ENCODE measurements at regions not wholly inside any gene's neighbourhood (a gene's known extent, or its start where the extent isn't known, plus 50 kb on each side); places are given as distances from the start of the nearest gene placed in this dataset.

DNA sequence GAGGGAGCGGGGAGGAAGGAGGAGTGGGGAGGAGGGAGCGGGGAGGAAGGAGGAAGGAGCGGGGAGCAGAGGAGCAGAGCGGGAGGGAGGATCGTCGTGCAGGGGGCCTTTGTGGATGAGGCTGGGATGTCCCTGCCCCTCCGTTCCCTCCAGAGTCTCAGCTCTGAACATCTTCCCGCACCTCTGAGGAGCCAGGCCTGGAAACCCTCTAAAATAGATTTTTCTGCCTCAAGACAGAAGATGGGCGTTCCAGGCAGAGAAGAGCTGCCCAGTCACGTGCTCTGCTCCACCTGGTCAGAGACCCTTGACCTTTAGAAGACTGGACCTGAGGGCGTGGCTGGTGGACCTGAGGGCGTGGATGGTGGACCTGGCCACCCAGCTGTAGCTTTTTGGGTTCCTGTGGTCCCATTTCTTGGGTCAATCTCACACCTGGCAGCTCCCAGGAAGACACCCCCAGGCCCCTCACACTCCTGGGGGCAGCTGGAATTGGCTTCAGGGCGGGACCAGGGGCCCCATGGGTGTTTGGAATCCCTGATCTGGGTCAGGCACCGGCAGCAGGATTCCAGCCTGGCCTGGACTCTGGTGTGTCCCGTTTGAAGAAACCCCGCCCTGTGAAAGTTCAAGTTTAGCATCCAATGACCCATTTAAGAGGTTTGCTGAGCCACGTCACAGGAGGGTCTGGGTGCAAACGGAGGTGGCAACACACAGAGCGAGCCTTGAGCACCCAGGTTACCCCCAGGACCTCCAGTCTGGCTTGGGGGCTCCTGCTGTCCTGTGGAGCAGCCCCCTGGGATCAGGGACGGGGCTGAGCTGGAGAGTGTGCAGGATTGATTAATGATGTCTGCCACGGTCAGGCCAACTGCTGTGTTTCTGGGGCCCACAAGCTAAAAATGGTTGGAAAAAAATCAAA lies 96.9 kb upstream of the BHLHE23 start:
- Histone ChIP-seq H3K4me1 (ENCODE audit: control insufficient read depth in 1 of 2, insufficient read depth in 2 of 2, low read length in 2 of 2) (no peaks in the 10 kb centered on the region), H3K27ac (ENCODE audit: low read depth in 1 of 2, low read length in 2 of 2) (no peak overlapping the region), H3K36me3 (ENCODE audit: control insufficient read depth in 1 of 2, insufficient read depth in 2 of 2, low read length in 1 of 2) (no peaks in the 10 kb centered on the region), H3K4me3 (ENCODE audit: low read length in 2 of 2) (no peak overlapping the region), H3K27me3 (ENCODE audit: control insufficient read depth in 1 of 2, insufficient read depth in 2 of 2, low read length in 1 of 2) (no peaks in the 10 kb centered on the region), H3K9me3 (ENCODE audit: control insufficient read depth, low read length) (no peaks in the 10 kb centered on the region)
- peak in 1 of 2 donors; percentile 73 for DNase-seq
- intact Hi-C loops (cut with DNase I) = no loop called here
- 69 to 77% methylated on average over 19 to 21 of the region's 21 CpGs for WGBS, 2 donors
- no peak for ATAC-seq (ENCODE audit: low FRiP score)

DNA sequence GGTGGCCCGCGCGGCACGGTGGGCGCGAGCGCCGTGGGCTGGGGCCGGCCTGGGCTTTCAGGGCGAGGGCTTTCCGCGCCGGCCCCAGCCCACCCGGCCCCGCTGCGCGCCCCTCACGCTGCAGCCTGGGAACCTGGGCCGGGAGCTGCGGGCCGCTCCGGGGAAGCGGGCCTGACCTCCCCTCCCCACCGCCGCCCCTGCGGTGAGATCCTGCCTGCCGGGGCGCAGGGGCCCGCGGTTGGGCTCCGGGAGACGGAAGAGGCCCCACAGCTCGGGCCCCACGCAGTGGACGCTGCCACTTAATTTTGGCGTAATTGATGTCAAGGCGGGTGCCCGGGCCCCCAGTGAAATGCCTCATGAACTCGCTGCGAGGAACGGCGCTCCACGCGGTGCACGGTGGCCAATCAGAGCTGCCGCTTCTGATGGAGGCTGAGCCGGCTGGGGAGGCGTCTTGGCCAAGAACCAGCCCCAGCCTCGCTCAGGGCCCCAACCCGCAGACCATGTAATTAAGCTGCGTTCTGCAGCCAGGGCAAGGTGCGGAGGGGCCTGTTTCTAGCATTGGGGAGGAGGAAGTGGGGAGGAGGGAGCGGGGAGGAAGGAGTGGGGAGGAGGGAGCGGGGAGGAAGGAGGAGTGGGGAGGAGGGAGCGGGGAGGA lies 96.1 kb upstream of the BHLHE23 start:
- H3K27ac ChIP-seq (ENCODE audit: low read depth in 1 of 2, low read length in 2 of 2) = no peak overlapping the region
- H3K9me3 ChIP-seq (ENCODE audit: control insufficient read depth, low read length) = no peaks in the 10 kb centered on the region
- WGBS, 2 donors = 4 to 5% methylated on average over 49 to 55 of the region's 55 CpGs
- no peaks in the 10 kb centered on the region for H3K4me1 ChIP-seq (ENCODE audit: control insufficient read depth in 1 of 2, insufficient read depth in 2 of 2, low read length in 2 of 2)
- ATAC-seq (ENCODE audit: low FRiP score) (no peak), DNase-seq (peak; percentile 68 to 80)
- no peaks in the 10 kb centered on the region for H3K27me3 ChIP-seq (ENCODE audit: control insufficient read depth in 1 of 2, insufficient read depth in 2 of 2, low read length in 1 of 2)
- intact Hi-C loops (cut with DNase I) = no loop called here
- peak overlapping the region; percentile 1 to 62 for H3K4me3 ChIP-seq (ENCODE audit: low read length in 2 of 2)
- no peaks in the 10 kb centered on the region for H3K36me3 ChIP-seq (ENCODE audit: control insufficient read depth in 1 of 2, insufficient read depth in 2 of 2, low read length in 1 of 2)

DNA sequence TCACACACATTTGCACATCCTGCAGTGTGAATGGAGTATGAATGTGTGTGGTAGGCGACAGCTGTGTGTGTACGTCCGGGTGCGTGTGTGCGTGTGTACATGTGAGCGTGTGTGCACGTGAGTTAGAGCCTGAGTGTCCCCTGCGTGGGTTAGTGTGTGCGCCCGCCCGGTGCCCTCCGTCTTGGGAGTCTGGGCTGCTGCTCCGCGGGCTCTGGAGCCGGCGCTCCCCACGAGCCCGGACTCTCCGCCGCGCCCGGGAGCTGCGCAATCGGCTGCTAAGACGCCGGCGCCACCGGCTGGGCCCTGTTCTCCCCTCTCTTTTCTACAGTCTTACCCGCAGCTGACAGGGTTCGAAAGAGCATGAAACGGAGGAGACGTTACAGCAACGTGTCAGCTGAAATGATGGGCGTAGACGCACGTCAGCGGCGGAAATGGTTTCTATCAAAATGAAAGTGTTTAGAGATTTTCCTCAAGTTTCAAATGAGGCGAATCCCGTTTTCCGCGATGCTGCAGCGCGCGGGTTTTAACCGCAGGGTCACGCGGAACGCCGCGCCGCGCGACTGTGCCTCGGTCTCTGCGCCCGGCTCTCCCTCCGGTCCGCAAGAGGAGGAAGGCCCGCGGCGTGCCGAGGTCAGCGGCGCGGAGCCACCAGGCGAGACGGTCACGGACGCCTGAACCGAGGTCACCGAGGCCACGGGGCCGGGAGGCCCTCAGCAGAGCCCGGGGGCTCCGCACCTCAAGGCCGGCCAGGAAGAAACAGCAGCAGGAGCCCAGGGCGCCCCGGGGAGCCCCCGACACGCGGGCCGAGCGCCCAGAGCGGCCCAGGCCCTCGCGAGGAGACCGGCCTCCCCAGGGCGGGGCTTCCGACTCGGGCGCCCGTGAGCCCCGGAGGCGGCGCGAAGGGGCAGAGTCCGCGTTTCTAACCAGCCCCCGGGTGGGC lies 95.3 kb upstream of the BHLHE23 start:
- intact Hi-C loops (cut with DNase I) = no loop called here
- ATAC-seq (ENCODE audit: low FRiP score) = peak; percentile 36
- Histone ChIP-seq H3K27me3 (ENCODE audit: control insufficient read depth in 1 of 2, insufficient read depth in 2 of 2, low read length in 1 of 2) (no peaks in the 10 kb centered on the region), H3K4me3 (ENCODE audit: low read length in 2 of 2) (peak overlapping the region; percentile 1 to 62), H3K36me3 (ENCODE audit: control insufficient read depth in 1 of 2, insufficient read depth in 2 of 2, low read length in 1 of 2) (no peaks in the 10 kb centered on the region), H3K9me3 (ENCODE audit: control insufficient read depth, low read length) (no peaks in the 10 kb centered on the region), H3K4me1 (ENCODE audit: control insufficient read depth in 1 of 2, insufficient read depth in 2 of 2, low read length in 2 of 2) (no peaks in the 10 kb centered on the region), H3K27ac (ENCODE audit: low read depth in 1 of 2, low read length in 2 of 2) (no peak overlapping the region)
- WGBS, 2 donors = 0 to 1% methylated on average over 89 to 100 of the region's 100 CpGs
- DNase-seq = peak; percentile 55 to 80

DNA sequence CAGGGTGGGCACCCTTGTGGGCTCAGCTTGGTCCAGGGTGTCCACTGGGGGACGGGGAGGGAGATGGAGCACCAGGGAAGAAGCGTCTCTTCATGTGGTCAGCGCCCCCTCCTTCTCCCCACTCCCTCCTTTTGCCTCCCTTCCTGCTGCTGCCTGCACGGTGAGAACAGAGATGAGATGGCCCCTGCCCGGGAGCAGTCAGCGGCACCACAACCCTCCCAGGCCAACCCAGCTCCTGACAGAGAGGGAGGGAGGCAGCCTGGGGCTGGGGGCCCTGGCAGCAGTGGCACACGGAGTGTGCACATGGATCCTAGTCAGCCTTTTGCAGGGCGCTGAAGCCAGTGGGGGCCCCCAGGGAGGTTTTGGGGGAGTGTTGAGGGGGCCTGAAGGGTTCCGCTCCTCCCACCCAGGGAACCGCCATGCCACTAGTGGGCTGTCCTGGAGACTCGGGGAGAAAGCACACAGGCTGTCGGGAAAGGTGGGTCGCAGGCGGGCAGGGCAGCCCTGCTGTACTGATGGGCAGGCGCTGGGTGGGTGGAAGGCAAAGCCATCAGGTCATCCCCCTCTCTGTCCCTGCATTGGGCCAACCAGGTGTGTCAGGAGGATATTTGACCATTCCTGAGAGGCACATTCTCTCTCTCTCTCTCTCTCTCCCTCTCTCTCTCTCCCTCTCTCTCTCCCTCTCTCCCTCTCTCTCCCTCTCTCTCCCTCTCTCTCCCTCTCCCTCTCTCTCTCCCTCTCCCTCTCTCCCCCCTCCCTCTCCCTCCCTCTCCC lies 94.3 kb upstream of the BHLHE23 start:
- Histone ChIP-seq H3K27ac (ENCODE audit: low read depth in 1 of 2, low read length in 2 of 2) (no peak overlapping the region), H3K9me3 (ENCODE audit: control insufficient read depth, low read length) (no peaks in the 10 kb centered on the region), H3K4me1 (ENCODE audit: control insufficient read depth in 1 of 2, insufficient read depth in 2 of 2, low read length in 2 of 2) (no peaks in the 10 kb centered on the region), H3K36me3 (ENCODE audit: control insufficient read depth in 1 of 2, insufficient read depth in 2 of 2, low read length in 1 of 2) (no peaks in the 10 kb centered on the region), H3K4me3 (ENCODE audit: low read length in 2 of 2) (no peak overlapping the region), H3K27me3 (ENCODE audit: control insufficient read depth in 1 of 2, insufficient read depth in 2 of 2, low read length in 1 of 2) (no peaks in the 10 kb centered on the region)
- intact Hi-C loops (cut with DNase I) = no loop called here
- WGBS, 2 donors = 50 to 58% methylated on average over 15 of the region's 15 CpGs
- peak; percentile 36 to 57 for DNase-seq
- ATAC-seq (ENCODE audit: low FRiP score) = no peak

DNA sequence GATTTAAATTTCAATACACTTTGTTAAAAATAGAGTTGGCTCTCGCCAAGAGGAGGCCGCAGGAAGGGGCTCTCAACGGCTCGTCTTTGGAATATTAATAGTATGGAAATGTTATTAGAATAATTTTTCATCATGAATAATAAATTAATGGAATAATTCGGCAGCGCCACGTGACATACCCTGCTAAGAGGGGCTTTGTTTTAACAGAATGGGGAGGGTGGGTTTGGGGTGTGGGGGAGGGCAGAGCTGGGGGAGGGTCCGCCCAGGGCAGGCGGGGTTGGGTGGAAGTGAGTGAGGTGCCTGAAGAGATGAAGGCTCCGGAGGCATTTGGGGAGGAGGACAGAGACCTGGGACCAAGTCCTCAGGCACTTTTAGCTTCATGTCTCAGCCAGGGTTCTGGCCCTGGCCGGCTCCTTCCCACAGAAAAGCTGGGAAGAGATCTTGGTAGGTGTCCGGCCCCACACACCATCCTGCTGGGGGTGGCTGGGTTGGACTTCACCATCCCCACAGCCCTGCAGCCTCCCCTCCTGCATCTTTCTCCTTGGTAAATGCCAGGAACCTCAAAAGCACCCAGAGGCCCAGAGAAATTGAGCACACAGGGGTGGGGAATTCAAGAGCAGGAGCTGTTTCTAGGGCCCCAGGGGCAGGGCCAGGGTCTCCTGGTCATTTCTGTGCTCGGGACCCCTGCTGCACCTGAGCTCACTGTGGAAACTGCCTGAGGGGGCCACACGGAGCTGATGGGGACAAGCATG lies 93.6 kb upstream of the BHLHE23 start:
- peak; percentile 18 to 30 for DNase-seq
- no peaks in the 10 kb centered on the region for H3K9me3 ChIP-seq (ENCODE audit: control insufficient read depth, low read length)
- no peaks in the 10 kb centered on the region for H3K4me1 ChIP-seq (ENCODE audit: control insufficient read depth in 1 of 2, insufficient read depth in 2 of 2, low read length in 2 of 2)
- no peak overlapping the region for H3K4me3 ChIP-seq (ENCODE audit: low read length in 2 of 2)
- ATAC-seq (ENCODE audit: low FRiP score) = no peak
- H3K36me3 ChIP-seq (ENCODE audit: control insufficient read depth in 1 of 2, insufficient read depth in 2 of 2, low read length in 1 of 2) = no peaks in the 10 kb centered on the region
- intact Hi-C loops (cut with DNase I) = no loop called here
- 18 to 28% methylated on average over 14 of the region's 14 CpGs for WGBS, 2 donors
- no peak overlapping the region for H3K27ac ChIP-seq (ENCODE audit: low read depth in 1 of 2, low read length in 2 of 2)
- H3K27me3 ChIP-seq (ENCODE audit: control insufficient read depth in 1 of 2, insufficient read depth in 2 of 2, low read length in 1 of 2) = no peaks in the 10 kb centered on the region

DNA sequence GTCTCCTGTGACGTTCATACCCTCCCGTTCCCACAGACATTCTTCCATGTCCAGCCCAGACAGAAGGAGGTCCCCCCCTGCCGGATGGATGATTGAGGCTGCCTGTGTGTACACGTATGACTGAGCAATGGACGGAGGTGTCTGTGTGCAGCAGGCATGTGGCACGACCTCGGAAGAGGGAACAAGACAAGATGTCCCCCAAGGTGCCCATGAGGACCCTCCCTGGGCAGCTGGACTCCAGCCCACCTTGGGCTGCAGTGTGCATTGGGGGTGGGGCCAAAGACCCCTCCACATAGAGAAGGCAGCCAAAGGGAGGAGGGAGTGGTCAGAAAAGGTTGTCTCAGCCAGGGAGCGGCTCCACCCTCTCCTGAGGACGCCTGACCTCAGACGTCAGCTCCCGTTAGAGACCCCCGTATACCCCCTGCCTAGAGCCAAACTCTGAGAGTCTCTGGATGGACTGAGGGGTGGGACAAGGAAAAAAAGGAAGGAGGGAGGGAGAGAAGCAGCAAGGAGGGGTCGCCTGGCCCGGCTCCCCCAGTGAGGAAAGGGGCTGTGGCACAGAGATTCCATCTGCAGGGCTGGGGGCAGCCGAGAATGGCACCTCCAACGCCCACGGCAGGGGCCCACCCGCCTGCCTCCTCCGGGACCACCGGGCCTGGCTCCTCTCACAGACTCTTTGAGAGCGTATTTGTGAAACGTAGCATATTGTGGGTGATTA lies 92.9 kb upstream of the BHLHE23 start:
- no peak overlapping the region for H3K4me3 ChIP-seq (ENCODE audit: low read length in 2 of 2)
- 26 to 31% methylated on average over 22 of the region's 22 CpGs for WGBS, 2 donors
- H3K27ac ChIP-seq (ENCODE audit: low read depth in 1 of 2, low read length in 2 of 2) = no peak overlapping the region
- no peaks in the 10 kb centered on the region for H3K9me3 ChIP-seq (ENCODE audit: control insufficient read depth, low read length)
- no peaks in the 10 kb centered on the region for H3K27me3 ChIP-seq (ENCODE audit: control insufficient read depth in 1 of 2, insufficient read depth in 2 of 2, low read length in 1 of 2)
- H3K36me3 ChIP-seq (ENCODE audit: control insufficient read depth in 1 of 2, insufficient read depth in 2 of 2, low read length in 1 of 2) = no peaks in the 10 kb centered on the region
- H3K4me1 ChIP-seq (ENCODE audit: control insufficient read depth in 1 of 2, insufficient read depth in 2 of 2, low read length in 2 of 2) = no peaks in the 10 kb centered on the region
- DNase-seq (peak; percentile 32 to 55), ATAC-seq (ENCODE audit: low FRiP score) (no peak)
- intact Hi-C loops (cut with DNase I) = no loop called here

DNA sequence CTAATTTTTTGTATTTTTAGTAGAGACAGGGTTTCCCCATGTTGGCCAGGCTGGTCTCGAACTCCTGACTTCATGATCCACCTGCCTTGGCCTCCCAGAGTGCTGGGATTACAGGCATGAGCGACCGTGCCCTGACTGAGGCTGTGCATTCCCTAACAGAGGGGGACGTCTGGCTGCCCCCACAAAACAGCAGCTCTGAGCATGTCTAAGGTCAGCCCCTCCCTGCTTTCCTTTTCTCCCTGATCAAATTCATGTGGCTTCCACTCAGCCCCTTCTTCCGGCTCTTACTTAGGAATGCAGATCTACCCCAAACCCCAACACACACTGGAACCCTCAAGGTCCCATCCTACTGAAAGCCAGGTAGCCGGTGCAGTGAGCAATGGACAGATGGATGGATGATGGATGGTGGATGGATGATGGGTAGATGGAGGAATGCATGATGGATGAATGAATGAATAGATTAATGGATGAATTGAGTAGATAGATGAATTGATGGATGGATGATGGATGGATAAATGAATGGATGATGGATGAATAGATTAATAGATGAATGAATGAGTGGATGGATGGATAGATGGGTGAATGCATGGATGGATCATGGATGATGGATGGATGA lies 91.5 kb upstream of the BHLHE23 start:
- H3K36me3 ChIP-seq (ENCODE audit: control insufficient read depth in 1 of 2, insufficient read depth in 2 of 2, low read length in 1 of 2) = no peaks in the 10 kb centered on the region
- no peak for ATAC-seq (ENCODE audit: low FRiP score)
- H3K27ac ChIP-seq (ENCODE audit: low read depth in 1 of 2, low read length in 2 of 2) = no peak overlapping the region
- intact Hi-C loops (cut with DNase I) = no loop called here
- no peaks in the 10 kb centered on the region for H3K9me3 ChIP-seq (ENCODE audit: control insufficient read depth, low read length)
- no peak overlapping the region for H3K4me3 ChIP-seq (ENCODE audit: low read length in 2 of 2)
- 75 to 76% methylated on average over 6 of the region's 6 CpGs for WGBS, 2 donors
- peak in 1 of 2 donors; percentile 14 for DNase-seq
- H3K27me3 ChIP-seq (ENCODE audit: control insufficient read depth in 1 of 2, insufficient read depth in 2 of 2, low read length in 1 of 2) = no peaks in the 10 kb centered on the region
- H3K4me1 ChIP-seq (ENCODE audit: control insufficient read depth in 1 of 2, insufficient read depth in 2 of 2, low read length in 2 of 2) = no peaks in the 10 kb centered on the region

Measured in aorta (tissue), 5 donors.